ENCODE measurements at regions not wholly inside any gene's neighbourhood (a gene's known extent, or its start where the extent isn't known, plus 50 kb on each side); places are given as distances from the start of the nearest gene placed in this dataset.
"Not testable (repeated sequence)": the region's sequence is repeated elsewhere in the genome, so short reads cannot be mapped to it uniquely, and the experiment has no call there.

- TF ChIP-seq, protein P1, sequence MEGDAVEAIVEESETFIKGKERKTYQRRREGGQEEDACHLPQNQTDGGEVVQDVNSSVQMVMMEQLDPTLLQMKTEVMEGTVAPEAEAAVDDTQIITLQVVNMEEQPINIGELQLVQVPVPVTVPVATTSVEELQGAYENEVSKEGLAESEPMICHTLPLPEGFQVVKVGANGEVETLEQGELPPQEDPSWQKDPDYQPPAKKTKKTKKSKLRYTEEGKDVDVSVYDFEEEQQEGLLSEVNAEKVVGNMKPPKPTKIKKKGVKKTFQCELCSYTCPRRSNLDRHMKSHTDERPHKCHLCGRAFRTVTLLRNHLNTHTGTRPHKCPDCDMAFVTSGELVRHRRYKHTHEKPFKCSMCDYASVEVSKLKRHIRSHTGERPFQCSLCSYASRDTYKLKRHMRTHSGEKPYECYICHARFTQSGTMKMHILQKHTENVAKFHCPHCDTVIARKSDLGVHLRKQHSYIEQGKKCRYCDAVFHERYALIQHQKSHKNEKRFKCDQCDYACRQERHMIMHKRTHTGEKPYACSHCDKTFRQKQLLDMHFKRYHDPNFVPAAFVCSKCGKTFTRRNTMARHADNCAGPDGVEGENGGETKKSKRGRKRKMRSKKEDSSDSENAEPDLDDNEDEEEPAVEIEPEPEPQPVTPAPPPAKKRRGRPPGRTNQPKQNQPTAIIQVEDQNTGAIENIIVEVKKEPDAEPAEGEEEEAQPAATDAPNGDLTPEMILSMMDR (IDR thresholded peaks at IDR 0.05) = no peak
- Mint-ChIP-seq H3K36me3 (ENCODE audit: low read depth) (peaks cover 10% of the 10 kb centered on the region), H3K4me1 (no peaks in the 10 kb centered on the region), H3K27ac (no peak overlapping the region), H3K27me3 (ENCODE audit: low read depth, poor library complexity) (peaks cover 2% of the 10 kb centered on the region), H3K9me3 (peaks cover 78% of the 10 kb centered on the region), H3K4me3 (no peak overlapping the region)
- DNase-seq = no peak
Measured at GRCh38 chrX:38943120-38943519, 141.9 kb downstream of the MID1IP1 start.

DNA sequence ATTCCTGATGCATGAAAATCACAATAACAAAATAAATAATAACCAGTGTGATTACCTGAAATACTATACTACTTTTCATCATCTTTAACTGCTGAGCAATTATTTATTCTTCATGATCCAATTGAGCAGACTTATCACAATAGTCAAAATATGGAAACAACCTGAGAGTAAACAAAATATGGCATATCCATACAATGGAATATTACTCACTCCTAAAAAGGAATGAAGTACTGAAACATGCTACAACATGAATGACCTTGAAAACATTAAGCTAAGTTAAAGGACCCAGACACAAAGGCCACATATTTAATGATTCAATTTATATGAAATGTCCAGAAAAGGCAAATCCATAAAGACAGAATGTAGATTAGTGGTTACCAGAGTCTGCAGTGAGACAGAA is 146.8 kb downstream of the MID1IP1 start:
- H3K9me3 Mint-ChIP-seq = peaks cover 75% of the 10 kb centered on the region
- DNase-seq = no peak
- H3K27me3 Mint-ChIP-seq (ENCODE audit: low read depth, poor library complexity) = no peaks in the 10 kb centered on the region

DNA sequence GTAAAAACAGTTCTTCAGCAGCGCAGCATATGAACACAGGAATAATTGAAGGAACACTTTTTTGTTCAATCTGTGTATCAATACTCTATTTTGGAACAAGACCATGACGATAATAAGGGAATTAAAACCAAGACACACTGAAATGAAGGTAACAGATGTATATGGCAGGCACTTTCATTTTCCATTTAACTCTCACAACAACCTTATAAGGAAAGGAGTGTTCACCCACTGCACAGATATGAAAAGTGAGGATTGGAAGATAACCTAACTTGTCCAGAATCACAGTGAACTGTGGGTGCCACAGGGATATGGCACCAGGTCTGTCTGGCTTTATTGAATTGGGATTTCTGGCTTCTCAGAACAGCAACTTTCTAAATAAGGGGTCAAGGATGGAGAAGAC is 153.3 kb downstream of the MID1IP1 start:
- Mint-ChIP-seq H3K4me1 (no peaks in the 10 kb centered on the region), H3K4me3 (no peak overlapping the region), H3K36me3 (ENCODE audit: low read depth) (no peaks in the 10 kb centered on the region)

More for the DNA sequence above, 146.8 kb downstream of the MID1IP1 start:
- Mint-ChIP-seq H3K4me1 (no peaks in the 10 kb centered on the region), H3K36me3 (ENCODE audit: low read depth) (peaks cover 5% of the 10 kb centered on the region), H3K4me3 (no peak overlapping the region), H3K27ac (no peak overlapping the region)
- TF ChIP-seq, protein P1 (IDR thresholded peaks at IDR 0.05) = no peak

GRCh38 chrX:38959736-38960135 is 158.5 kb downstream of the MID1IP1 start:
- Mint-ChIP-seq H3K9me3 (peaks cover 62% of the 10 kb centered on the region), H3K4me1 (peaks cover 6% of the 10 kb centered on the region), H3K4me3 (no peak overlapping the region), H3K27ac (no peak overlapping the region), H3K36me3 (ENCODE audit: low read depth) (peaks cover 6% of the 10 kb centered on the region), H3K27me3 (ENCODE audit: low read depth, poor library complexity) (no peaks in the 10 kb centered on the region)
- TF ChIP-seq, protein P1 (IDR thresholded peaks at IDR 0.05) = no peak
- DNase-seq = no peak

More for the DNA sequence above, 153.3 kb downstream of the MID1IP1 start:
- no peak for DNase-seq
- Mint-ChIP-seq H3K27me3 (ENCODE audit: low read depth, poor library complexity) (peaks cover 3% of the 10 kb centered on the region), H3K9me3 (peaks cover 53% of the 10 kb centered on the region), H3K27ac (no peak overlapping the region)
- TF ChIP-seq, protein P1 (IDR thresholded peaks at IDR 0.05) = no peak

GRCh38 chrX:38960137-38960536 is 158.9 kb downstream of the MID1IP1 start:
- TF ChIP-seq, protein P1 (IDR thresholded peaks at IDR 0.05) = no peak
- Mint-ChIP-seq H3K36me3 (ENCODE audit: low read depth) (peaks cover 6% of the 10 kb centered on the region), H3K4me3 (no peak overlapping the region), H3K27me3 (ENCODE audit: low read depth, poor library complexity) (no peaks in the 10 kb centered on the region), H3K9me3 (peaks cover 66% of the 10 kb centered on the region), H3K4me1 (peaks cover 6% of the 10 kb centered on the region), H3K27ac (peak overlapping the region; percentile 94)
- no peak for DNase-seq

GRCh38 chrX:38961936-38962335 is 160.7 kb downstream of the MID1IP1 start:
- no peak overlapping the region for H3K27ac Mint-ChIP-seq

GRCh38 chrX:38963244-38963643 is 162.0 kb downstream of the MID1IP1 start:
- not testable (repeated sequence) for H3K27me3 Mint-ChIP-seq (ENCODE audit: low read depth, poor library complexity); H3K36me3 Mint-ChIP-seq (ENCODE audit: low read depth); H3K4me3 Mint-ChIP-seq; H3K27ac Mint-ChIP-seq; DNase-seq
- H3K9me3 Mint-ChIP-seq = peaks cover 64% of the 10 kb centered on the region
- peaks cover 11% of the 10 kb centered on the region for H3K4me1 Mint-ChIP-seq

More at GRCh38 chrX:38961936-38962335, 160.7 kb downstream of the MID1IP1 start:
- peaks cover 6% of the 10 kb centered on the region for H3K4me1 Mint-ChIP-seq
- TF ChIP-seq, protein P1 (IDR thresholded peaks at IDR 0.05) = no peak
- H3K4me3 Mint-ChIP-seq = no peak overlapping the region
- no peak for DNase-seq
- no peaks in the 10 kb centered on the region for H3K27me3 Mint-ChIP-seq (ENCODE audit: low read depth, poor library complexity)
- peaks cover 6% of the 10 kb centered on the region for H3K36me3 Mint-ChIP-seq (ENCODE audit: low read depth)
- peaks cover 55% of the 10 kb centered on the region for H3K9me3 Mint-ChIP-seq

Measured in nephron progenitor cell (in vitro differentiated cells).